Fibroblast of villous mesenchyme (primary cell): ENCODE measurements at regions not wholly inside any gene's neighbourhood (a gene's known extent, or its start where the extent isn't known, plus 50 kb on each side); places are given as distances from the start of the nearest gene placed in this dataset.

Experiments
- DNase-seq: peaks from one replicate; pipeline ENCODE4 v3.0.0-alpha.2; 2010; ENCODE audit warnings: low read depth
- H3K4me3 ChIP-seq: 2 replicates; pipeline ENCODE4 v1.5.1; 2011; ENCODE audit warnings: low read depth, mild to moderate bottlenecking, low read length
- CTCF ChIP-seq: IDR thresholded peaks from 2 replicates; pipeline ENCODE4 v1.5.1; 2012; ENCODE audit warnings: low read depth, mild to moderate bottlenecking, low read length; ENCODE audit not compliant: insufficient read depth

- TF ChIP-seq CTCF, result no peak
- DNase-seq, result no peak
Observed at GRCh38 chr15:87589134-87589533, 667.4 kb downstream of the NTRK3 start.

GRCh38 chr15:87582169-87582568 is 674.4 kb downstream of the NTRK3 start:
- no peak for TF ChIP-seq CTCF
- peak; percentile 5 for DNase-seq
- H3K4me3 ChIP-seq, result no peak overlapping the region

More at GRCh38 chr15:87589134-87589533, 667.4 kb downstream of the NTRK3 start:
- H3K4me3 ChIP-seq, result no peak overlapping the region

GRCh38 chr15:87579537-87579936 is 677.0 kb downstream of the NTRK3 start:
- no peak for TF ChIP-seq CTCF
- DNase-seq, result no peak
- H3K4me3 ChIP-seq, result no peak overlapping the region

GRCh38 chr15:87578776-87579175 is 677.8 kb downstream of the NTRK3 start:
- TF ChIP-seq CTCF, result no peak
- no peak for DNase-seq
- no peak overlapping the region for H3K4me3 ChIP-seq

GRCh38 chr15:87577336-87577735 is 679.2 kb downstream of the NTRK3 start:
- DNase-seq, result no peak
- TF ChIP-seq CTCF, result no peak

GRCh38 chr15:87576486-87577176 is 679.9 kb downstream of the NTRK3 start:
- TF ChIP-seq CTCF, result no peak
- H3K4me3 ChIP-seq, result no peak overlapping the region
- DNase-seq, result no peak

More at GRCh38 chr15:87577336-87577735, 679.2 kb downstream of the NTRK3 start:
- H3K4me3 ChIP-seq, result no peak overlapping the region
